HFFc6 (cell line): ENCODE measurements at regions not wholly inside any gene's neighbourhood (a gene's known extent, or its start where the extent isn't known, plus 50 kb on each side); places are given as distances from the start of the nearest gene placed in this dataset.
A peak's percentile ranks its signal among the peaks of the same experiment; 100 is the strongest.

Experiments
- DNase-seq: peaks from one replicate; pipeline ENCODE4 v3.0.0-alpha.2; 2018
- H3K27ac Mint-ChIP-seq: 2 replicates; pipeline ENCODE4 v1.8.0; 2020; ENCODE audit warnings: mild to moderate bottlenecking, mixed read lengths
- H3K27me3 Mint-ChIP-seq: 2 replicates; pipeline ENCODE4 v1.8.0; 2021; ENCODE audit warnings: mild to moderate bottlenecking, moderate library complexity, mixed read lengths; ENCODE audit not compliant: insufficient read depth
- H3K36me3 Mint-ChIP-seq: 2 replicates; pipeline ENCODE4 v1.8.0; 2021; ENCODE audit warnings: low read depth, mixed read lengths
- H3K4me1 Mint-ChIP-seq: 2 replicates; pipeline ENCODE4 v1.8.0; 2020; ENCODE audit warnings: low read depth, mixed read lengths
- H3K4me3 Mint-ChIP-seq: 2 replicates; pipeline ENCODE4 v1.8.0; 2020; ENCODE audit warnings: mild to moderate bottlenecking, moderate library complexity, mixed read lengths
- H3K9me3 Mint-ChIP-seq: 2 replicates; pipeline ENCODE4 v1.8.0; 2020; ENCODE audit warnings: mild to moderate bottlenecking, mixed read lengths
- TF ChIP-seq, protein P1 (sequence below): fragments of 200-600 bp; sonication (generic); IDR thresholded peaks from 2 replicates; pipeline ENCODE4 v1.5.0; 2021; ENCODE audit warnings: antibody characterized with exemption, mild to moderate bottlenecking

DNA sequence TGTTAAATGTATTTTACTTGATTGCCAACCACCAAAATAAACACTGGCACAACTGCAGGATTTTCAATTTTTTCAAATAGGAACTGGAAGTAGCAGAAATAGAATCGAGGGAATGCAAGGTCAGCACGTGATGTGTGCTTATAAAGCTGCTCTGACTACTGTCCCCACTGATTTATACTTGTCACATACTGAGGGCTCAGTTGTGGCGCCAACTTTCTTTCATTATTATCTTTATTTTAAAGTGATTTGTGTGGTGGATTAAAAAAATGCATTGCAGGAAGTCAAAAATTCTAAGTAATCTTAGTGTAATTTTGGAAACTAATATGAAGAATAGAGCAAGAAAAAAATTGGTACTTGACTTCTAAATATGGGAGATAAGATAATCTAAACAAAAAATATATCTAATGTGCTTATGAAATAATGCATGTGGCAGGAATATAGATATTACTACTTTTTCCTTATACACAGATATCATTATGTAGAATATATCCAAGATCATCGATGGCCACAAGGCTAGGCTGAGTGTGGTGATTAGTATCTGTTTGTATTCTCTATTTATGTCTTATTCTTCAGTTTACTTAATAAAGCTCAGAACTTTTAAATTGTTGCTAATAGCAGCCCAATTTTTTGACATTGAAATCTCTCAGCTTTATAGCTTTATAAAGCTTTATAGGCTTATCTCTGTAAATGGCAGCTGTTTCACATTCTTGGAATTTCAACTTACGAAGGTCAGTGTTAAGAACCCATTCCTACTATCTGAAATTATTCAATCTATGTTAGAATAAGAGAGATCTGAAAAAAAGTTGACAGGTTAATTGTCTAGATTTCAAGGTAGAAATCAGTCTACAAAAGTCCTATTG lies 404.5 kb upstream of the ADAMTS5 start:
- TF ChIP-seq, protein P1, sequence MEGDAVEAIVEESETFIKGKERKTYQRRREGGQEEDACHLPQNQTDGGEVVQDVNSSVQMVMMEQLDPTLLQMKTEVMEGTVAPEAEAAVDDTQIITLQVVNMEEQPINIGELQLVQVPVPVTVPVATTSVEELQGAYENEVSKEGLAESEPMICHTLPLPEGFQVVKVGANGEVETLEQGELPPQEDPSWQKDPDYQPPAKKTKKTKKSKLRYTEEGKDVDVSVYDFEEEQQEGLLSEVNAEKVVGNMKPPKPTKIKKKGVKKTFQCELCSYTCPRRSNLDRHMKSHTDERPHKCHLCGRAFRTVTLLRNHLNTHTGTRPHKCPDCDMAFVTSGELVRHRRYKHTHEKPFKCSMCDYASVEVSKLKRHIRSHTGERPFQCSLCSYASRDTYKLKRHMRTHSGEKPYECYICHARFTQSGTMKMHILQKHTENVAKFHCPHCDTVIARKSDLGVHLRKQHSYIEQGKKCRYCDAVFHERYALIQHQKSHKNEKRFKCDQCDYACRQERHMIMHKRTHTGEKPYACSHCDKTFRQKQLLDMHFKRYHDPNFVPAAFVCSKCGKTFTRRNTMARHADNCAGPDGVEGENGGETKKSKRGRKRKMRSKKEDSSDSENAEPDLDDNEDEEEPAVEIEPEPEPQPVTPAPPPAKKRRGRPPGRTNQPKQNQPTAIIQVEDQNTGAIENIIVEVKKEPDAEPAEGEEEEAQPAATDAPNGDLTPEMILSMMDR: no peak
- no peaks in the 10 kb centered on the region for H3K9me3 Mint-ChIP-seq
- DNase-seq: no peak
- H3K4me3 Mint-ChIP-seq: no peak overlapping the region
- no peaks in the 10 kb centered on the region for H3K36me3 Mint-ChIP-seq
- no peaks in the 10 kb centered on the region for H3K27me3 Mint-ChIP-seq
- peak overlapping the region; percentile 40 for H3K27ac Mint-ChIP-seq
- peaks cover 38% of the 10 kb centered on the region for H3K4me1 Mint-ChIP-seq

DNA sequence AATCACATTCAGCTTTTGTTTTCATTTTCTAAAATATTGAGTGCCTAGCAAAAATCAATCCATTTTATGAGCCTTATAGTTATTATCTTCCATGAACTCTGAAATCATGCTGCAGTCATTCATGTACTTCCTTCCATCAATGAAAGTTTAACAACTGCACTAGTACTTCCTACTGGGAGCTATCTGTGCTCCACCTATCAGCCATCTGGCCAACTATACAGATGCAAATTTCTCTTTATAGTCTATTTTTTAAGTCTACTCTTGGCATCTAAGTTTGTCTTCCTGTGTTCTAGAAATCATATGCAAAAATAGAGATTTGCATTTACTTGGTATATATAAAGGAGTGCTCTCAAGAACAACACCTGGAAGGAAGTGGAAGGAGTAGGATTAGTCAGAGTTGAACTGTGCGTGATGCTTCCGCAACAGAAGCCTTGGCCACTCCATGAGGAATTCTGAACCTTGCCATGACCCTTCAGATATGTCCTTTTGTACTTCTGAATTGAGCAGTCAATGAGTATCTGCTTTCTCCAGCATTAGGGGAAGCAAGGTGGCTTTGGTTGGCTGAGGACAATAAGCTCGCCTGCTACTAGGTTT lies 403.2 kb upstream of the ADAMTS5 start:
- Mint-ChIP-seq H3K27ac (no peak overlapping the region), H3K27me3 (no peaks in the 10 kb centered on the region), H3K9me3 (no peaks in the 10 kb centered on the region), H3K36me3 (no peaks in the 10 kb centered on the region), H3K4me3 (no peak overlapping the region), H3K4me1 (peaks cover 51% of the 10 kb centered on the region)
- no peak for DNase-seq
- TF ChIP-seq, protein P1: no peak

DNA sequence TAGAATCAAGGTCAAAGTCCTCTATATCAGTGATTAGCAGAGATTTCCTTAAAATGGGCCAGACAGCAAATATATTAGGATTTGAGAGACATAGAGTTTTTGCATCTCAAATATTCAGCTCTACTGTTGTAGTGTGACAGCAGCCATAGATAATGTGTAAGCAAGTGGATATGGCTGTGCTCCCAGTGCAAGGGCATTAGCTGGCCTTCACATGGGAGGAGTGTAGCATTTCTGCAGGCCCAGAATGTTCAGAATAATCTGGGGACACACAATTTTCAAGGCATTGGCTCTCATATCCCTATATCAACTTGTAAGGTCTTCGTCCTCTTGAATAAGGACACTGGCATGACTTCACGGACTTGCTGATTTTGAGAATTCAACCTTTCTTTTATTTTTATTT lies 402.3 kb upstream of the ADAMTS5 start:
- DNase-seq: no peak
- Mint-ChIP-seq H3K4me1 (peaks cover 59% of the 10 kb centered on the region), H3K27me3 (no peaks in the 10 kb centered on the region), H3K27ac (no peak overlapping the region), H3K36me3 (no peaks in the 10 kb centered on the region), H3K4me3 (no peak overlapping the region), H3K9me3 (no peaks in the 10 kb centered on the region)
- TF ChIP-seq, protein P1: no peak

DNA sequence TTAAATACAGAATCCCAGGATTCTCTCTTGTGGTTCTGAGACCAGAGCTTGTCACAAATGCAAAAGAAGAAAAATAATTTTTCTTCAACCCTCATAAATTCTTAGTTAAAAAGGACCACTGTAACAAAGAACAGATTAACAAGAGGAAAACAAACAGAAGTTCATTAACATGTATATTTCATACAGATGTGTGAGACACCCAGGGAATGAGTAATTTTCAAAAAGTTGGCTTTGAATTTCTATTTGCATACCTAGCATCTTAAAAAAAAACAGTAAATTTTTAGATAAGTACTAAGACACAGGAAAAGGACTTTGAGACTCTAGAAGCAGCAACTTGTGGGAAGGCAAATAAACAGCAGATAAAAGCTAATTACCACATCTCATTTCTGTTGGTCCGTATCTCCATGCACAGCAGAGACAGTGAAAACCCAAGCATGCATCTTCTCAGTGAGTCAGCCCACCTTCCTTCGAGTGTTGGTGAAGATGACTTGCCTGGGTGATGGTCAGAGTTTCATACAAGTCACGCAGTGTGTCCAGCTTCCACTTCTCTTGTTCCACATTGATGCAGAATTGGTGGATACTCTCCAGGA lies 399.9 kb upstream of the ADAMTS5 start:
- Mint-ChIP-seq H3K36me3 (no peaks in the 10 kb centered on the region), H3K27ac (peak overlapping the region; percentile 40)

DNA sequence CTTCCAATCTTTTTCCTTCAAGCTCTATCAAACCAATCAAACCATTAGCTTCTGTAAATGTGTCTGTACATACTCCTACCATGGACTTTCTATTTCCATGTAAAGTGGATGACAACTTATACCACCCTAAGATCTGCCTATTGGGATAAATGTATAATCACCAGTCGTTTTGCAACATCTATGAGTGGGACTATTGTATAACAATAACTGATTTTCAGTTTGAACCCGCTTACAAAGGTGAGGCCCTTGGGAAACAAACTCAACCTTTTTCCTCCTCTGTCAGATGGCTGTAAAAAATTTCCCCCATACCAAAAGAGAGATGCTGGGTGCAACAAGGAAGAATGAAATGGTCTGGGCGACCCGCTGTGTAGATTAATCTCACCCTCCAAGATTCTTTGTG lies 399.1 kb upstream of the ADAMTS5 start:
- H3K27me3 Mint-ChIP-seq: no peaks in the 10 kb centered on the region
- H3K9me3 Mint-ChIP-seq: no peaks in the 10 kb centered on the region

More for the DNA sequence above, 399.9 kb upstream of the ADAMTS5 start:
- Mint-ChIP-seq H3K4me3 (no peak overlapping the region), H3K9me3 (no peaks in the 10 kb centered on the region), H3K27me3 (no peaks in the 10 kb centered on the region), H3K4me1 (peaks cover 51% of the 10 kb centered on the region)
- DNase-seq: peak; percentile 69
- TF ChIP-seq, protein P1: no peak

More for the DNA sequence above, 399.1 kb upstream of the ADAMTS5 start:
- H3K27ac Mint-ChIP-seq: peak overlapping the region; percentile 40
- H3K4me3 Mint-ChIP-seq: no peak overlapping the region
- no peaks in the 10 kb centered on the region for H3K36me3 Mint-ChIP-seq
- DNase-seq: no peak
- H3K4me1 Mint-ChIP-seq: peaks cover 44% of the 10 kb centered on the region
- TF ChIP-seq, protein P1: no peak
